HG03571 (cell line): ENCODE measurements at regions not wholly inside any gene's neighbourhood (a gene's known extent, or its start where the extent isn't known, plus 50 kb on each side); places are given as distances from the start of the nearest gene placed in this dataset.
A peak's percentile ranks its signal among the peaks of the same experiment; 100 is the strongest.

Experiments used
- ATAC-seq: cut with Tn5 transposase; IDR thresholded peaks from one replicate; pipeline ENCODE4 v1.9.1; 2021; ENCODE audit not compliant: unreplicated experiment

DNA sequence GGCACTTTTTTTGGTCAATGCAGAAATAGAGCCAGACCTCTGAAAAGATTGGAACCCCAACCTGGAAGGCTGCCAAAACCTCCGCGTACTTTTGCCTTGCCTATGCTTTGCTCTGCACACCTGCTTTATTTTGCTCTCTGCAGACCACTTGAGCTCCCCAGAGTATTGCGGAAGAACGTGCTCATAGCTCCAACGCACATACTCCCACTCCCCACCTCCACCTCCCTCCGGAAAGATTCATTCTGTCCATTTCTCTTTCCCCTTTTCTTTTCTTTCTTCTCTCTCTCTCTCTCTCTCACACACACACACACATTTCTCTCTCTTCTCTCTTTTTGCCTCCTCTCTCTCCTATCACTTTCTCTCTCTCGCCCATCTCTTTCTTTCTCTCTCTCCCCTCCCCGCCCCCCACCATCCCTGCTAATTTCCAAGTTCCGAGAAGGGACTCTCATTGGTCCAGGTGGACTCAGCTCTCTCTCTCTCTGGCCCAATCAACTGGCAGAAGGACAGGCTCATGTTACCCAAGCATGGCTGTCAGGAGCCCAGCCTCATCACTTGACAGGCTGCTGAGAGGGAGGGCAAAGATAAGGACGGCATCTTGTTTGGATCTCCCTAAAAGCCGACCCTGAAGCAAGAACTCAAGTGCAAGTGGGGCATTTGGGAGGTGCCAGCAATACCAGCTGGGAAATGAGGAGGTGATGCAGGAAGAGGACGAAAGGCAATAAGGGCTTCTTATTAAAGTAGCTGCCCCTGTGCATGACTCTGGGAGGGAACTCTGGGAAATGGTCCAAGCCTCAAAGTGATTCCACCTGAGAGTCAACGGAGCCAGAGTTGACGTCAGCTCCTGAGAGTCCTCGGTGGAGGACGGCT, 246.1 kb downstream of the LY86 start:
- no peak for ATAC-seq

DNA sequence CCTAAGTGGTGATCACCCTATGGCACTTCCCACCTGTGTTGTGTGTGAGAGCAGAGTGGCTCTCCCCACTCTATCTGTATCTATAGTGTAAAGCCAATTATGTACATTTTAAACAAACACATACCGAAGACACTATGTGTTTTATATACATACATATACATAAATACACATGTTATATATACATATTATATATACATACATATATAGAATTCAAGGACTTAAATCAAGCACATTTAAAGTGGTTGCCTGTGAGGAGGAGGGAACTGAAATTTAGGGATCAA, 246.6 kb downstream of the LY86 start:
- ATAC-seq = no peak

DNA sequence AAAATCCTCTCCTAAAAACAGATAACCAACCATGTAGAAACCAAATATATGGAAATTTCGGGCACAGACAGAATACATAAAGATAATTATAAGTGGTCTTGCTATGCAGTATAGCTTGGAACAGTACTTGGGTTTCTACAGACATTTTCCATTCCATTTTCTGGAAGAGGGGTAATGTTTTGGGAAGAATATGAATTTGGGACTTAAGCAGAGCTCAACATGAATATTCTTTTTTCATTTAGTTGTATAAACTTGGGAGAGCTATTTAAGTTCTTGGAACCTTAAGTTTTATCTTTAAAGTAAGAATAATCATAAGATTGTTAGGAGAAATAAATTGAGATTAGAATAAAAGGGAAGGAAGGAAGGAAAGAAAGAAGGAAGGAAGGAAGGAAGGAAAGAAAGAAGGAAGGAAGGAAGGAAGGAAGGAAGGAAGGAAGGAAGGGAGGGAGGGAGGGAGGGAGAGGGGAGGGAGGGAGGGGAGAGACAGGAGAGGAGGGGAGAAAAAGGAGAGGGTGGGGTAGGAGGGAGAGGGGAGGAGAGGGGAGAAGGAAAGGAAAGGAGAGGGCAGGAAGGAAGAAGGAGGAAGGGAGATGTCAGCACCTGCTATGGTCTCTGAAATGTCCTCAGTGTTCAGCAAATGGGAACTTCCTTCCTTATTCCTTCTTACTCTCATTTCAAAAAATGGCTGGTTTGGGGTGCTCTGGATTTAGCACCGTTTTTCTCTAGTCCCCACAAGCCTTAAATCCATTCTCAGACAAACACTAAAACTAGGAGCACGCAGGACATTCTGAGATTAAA, 248.3 kb downstream of the LY86 start:
- ATAC-seq = no peak

DNA sequence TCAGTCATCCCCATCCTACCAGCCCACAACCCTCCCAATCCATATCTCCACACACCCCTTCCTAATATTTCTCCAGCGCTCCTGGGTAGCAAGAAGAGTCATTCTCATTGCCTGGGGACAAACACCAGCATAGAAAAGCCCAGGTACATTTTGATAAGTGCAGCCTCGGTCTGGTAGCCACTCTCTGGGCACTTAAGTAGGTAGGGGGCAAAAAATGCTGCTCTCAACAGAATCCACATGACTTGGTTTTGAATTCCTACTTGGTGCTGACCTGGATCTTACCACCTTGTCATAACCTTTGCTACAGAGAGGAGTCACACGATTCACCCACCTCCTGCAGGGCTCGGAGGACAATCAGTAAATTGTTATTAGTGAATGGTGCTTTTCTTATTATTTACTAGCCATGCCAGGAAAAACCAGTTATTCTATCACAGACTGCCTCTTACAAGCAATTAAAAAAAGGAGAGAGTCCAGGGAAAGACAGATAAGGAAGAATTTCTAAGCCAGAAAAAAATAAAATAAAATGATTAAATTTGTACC, 249.1 kb downstream of the LY86 start:
- ATAC-seq = no peak

DNA sequence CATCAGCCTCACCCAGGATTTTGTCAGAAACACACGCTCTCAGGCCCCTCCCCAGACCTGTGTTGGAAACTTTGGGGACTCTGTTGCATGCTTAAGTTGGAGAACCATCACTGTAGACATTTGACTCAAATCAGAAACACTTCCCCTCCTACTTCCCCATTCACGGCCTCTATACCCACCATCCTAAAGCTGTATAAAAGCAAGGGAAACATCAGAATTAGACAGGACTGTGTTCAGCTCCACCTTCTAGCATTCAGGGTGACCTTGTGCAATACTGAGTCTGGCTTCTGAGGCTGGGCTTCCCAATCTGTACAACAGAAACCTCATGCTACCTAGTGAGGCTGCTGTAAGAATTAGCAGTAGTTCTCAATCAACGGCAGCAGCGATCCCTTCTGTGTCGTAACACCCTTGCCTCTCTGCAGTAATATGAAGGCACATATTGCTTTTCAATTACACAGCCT, 252.3 kb downstream of the LY86 start:
- ATAC-seq = peak; percentile 61

DNA sequence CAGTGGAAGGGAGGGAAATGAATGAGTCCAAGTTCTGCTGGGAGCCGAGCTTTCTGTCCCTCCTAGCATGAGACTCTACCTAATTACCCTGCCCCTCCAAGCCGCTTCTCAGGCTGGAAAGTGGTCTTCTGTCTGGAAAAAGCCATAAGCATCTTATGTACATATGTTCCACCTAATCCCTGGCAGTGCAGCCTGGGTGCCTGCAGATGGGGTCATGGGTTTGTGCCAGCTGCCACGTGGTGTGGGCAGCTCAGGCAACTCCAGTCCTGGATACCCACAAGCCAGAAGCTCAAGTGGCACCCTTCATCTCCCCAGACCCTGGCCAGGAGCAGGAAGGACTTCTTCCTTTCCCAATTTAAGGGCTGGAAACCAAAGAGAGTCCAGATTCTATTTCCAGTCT, 253.1 kb downstream of the LY86 start:
- ATAC-seq = no peak

DNA sequence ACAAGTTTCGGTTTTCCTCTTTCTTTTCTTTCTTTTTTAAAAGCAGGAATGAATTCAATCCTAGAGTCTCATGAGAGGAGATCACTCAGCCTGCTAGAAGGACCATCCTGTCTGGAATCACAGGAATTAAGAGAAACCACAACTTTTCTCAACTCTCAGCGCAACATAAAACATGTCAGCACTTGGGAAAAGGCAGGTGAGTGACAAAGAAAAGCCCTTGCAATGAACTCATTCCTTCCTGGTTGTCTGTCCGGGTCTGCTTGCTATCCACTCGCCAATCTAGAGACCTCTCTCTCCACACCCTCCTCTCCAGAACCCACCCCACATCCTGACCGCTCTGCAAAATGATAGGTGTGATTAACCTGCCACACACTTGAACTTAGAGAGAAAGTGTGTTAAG, 253.8 kb downstream of the LY86 start:
- no peak for ATAC-seq

DNA sequence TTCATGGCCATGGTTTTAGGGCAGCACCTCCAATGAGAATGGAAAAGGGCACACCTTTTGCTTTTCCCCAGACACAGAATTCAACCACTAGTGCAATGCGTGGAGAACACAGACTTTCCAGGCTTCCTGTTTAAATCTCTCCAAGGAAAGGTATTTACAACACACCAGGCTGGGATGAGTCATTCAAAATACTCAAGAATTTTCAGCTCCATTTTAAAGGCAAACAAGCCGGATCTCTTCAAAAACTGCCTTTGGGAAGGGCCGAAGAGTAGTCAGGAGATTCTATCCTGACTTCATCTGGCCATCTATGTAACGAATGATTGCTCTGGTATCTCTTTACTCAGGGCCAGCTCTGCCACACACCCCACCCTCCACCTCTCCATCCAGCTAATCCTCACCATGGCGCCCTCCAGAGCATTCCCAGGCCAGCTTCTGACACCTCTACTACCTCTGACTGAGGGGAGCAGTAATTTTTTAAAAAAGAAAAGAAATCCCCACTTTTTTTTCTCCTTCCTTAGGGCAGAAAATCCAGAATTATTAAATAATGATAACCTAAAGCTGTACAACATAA, 254.6 kb downstream of the LY86 start:
- no peak for ATAC-seq

DNA sequence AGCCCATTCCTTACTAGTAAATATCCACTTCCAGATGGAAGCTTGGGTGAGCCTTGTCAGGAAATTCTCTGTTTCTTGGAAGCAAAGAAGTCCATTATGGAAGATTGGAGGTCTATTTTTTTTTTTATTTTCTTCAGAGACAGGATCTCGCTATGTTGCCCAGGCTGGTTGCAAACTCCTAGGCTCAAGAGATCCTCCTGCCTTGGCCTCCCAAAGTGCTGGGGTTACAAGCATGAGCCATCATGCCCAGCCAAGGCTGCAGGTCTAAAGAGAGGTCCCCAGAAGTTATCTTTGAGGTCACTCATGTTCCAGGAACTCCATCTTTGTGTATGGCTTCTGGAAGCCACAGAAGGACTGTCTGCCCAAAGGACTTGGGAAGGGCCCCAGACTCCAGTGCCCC, 255.3 kb downstream of the LY86 start:
- no peak for ATAC-seq

DNA sequence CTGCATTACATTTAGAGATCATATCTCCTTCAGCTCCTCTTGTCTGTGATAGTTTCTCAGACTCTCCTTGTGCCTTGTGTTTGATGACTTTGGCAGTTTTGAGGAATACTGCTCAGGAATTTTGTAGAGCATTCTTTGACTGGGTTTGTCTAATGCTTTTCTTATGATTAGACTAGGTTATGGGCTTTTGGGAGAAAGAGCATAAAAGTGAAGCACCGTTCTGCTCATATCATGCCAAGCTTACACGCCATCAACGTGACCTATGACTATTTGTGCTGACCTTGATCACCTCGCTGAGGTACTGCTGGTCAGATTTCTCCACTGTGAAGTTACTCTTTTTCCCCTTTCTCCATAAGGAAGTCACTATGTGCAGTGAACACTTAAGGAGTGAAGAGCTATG, 256.0 kb downstream of the LY86 start:
- ATAC-seq = no peak

DNA sequence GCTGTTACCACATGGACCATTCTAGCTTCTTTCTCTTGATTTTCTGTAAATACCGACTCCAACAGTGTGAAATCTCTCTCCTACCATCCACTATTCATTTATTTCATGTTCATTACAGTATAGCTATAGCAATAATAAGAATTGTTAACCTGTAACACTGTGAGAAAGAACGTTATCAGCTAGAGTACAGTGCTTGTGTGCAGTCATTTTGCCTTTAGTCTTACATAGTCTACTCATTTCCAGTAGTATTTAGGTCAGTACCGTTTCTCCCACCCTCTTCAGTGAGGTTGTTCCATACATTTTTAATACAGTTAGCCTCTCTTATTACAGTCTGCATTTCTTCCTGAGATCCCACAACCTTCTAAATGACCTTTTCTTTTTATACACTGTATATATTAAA, 257.1 kb downstream of the LY86 start:
- ATAC-seq = no peak

DNA sequence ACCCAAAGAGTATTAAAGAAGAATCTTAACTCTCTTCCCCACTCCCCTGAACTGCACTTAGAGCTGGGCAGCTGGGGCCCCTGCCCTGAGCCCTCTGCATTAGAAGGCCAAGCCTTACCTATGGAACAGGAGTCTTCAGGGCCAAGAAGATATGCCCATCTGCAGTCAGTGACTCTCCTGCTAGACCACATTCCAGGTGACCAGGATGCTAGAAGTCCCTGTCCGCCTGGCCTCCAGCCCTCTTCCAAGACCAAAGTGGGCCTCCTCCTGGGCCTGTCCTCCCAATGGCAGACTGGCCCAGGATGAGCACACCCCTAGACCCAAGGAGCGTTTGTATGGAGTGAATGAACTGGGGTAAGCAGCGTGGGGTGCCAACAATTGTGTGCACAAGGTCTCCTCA, 259.1 kb downstream of the LY86 start:
- no peak for ATAC-seq

DNA sequence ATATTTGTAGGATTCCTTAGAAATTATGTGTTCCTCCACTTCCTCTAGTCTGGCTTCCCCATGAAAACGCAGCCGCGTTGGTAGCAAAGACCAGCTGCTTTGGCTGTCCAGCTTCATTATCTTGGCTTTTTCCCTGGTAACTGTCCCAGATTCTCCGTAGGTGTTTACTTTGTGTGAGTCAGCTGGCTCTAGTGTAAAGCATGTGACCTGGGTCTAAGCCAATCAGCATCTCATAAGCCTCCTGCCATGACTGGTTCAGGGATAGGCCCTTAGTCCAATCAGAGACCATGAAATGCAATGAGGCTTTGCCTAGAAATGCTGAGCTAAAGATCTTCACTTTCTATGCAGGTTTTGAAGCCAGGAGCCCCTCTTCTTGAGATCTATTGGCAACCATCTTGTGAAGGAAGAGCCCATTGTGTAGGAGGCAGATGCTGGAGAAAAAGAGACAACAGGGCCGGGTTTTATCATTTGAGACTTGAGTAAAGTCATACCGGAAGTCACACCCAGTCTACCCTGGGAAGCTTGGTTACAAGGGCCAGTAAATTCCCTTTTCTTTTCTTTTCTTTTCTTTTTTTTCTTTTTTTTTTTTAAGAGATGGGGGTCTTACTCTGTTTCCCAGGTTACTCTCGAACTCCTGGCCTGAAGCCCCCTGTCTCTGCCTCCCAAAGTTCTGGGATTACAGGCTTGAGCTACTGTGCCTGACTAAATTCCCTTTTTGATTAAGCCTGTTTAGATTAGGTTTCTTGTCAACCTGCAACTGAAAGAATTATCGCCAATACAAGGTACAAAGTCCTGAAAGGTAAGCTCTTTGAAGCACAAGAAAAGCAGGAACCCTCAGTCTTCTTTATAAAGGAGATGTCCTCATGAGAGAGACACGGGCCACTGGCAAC, 256.5 kb upstream of the RREB1 start:
- ATAC-seq = no peak

DNA sequence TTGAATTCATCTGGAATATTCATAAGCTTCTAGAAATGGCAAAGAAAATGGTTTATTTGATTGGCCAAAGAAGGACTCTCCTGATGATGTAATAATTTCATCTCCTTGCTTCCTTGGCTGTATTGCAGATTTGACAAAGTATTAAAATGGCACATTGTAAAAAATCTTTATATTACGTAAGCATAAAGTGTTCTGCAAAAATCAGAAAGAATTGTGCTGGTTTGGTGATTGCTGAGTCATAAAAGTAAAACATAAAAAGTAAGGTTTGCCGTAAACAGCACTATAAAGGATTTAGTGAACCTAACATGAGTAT, 255.9 kb upstream of the RREB1 start:
- no peak for ATAC-seq

DNA sequence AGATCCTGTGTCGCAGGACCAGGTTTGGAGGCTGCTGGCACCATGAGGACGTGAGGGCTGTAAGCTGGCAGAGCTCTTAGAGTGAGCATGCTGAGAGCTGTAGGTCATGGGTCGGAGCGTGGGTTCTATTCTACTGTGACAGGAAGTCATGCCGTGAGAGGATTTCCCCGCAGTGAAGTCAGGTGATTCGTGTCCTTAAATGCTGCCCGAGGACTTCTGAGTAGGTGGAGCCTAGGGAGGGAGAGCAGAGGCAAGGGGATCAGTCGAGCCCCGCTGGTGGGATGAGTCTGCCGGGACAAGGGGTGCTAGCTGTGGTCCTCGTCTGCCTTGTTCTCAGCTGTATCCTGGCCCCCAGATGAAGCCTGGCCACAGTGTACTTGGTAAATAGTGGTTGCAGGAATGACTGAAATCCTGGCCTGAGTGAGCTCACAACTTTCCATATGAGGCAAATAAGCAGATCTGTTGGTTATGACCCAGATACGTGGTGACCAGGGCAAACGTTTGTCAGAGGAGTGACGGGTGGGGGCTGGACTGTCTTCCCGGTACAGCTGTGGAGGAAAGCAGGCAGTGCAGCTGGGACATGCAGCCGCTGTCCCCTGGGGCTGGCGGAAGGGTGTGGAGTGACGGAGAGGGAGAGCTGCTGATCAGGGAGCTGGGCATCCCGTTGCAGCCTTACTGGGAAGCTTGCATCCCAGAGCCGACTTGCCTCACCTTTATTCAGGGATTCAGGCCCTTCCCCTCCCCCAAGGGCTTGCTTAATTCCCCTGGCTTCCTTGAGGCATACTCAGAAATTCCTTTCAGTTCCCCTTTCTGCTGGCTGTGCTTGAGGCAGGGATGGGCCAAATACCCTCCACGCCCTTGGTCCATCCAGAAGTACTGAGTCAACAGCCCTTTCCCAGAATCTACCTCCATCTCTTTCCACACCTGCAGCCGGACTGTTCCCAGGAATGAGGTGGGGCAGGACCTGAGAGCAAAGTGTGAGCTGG, 250.9 kb upstream of the RREB1 start:
- ATAC-seq = peak; percentile 74

DNA sequence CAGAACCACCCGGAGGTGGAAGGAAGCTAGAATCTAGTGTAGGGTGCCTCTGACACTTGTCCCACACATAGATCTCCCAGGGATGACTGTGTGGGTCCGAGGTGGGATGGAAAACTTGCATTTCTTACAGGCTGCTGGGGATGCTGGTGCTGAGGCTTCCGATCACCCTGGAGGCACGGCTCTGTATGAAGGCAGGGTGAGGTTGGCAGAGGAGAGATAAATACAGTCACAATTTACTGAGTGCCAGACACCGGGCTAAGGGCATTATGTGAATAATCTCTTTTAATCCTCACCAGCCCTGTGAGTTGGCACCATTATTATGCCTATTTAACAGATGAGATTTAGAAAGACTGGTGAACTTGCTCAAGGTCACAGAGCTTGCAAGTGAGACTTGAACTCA, 250.2 kb upstream of the RREB1 start:
- no peak for ATAC-seq

DNA sequence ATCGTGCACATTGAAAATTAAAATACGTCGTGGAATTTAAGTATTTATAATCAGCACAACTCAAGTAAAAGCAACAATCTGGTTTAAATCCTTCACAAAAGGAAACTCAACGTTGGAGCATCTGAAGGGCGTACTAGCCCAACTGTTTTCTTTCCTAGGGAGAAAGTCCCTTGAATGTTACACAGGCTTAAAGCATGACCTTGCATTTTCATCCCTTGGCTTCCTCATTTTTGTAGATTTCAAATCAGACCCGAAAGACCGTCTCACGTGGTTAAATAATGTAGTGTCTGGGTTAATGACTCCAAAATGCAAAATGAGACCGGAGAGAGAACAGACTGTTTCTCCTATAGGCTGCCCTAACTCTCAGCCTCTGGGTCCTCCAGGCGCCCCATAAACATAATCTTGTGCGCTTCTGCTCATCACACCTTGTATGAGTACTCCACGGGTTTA, 249.2 kb upstream of the RREB1 start:
- ATAC-seq = no peak

DNA sequence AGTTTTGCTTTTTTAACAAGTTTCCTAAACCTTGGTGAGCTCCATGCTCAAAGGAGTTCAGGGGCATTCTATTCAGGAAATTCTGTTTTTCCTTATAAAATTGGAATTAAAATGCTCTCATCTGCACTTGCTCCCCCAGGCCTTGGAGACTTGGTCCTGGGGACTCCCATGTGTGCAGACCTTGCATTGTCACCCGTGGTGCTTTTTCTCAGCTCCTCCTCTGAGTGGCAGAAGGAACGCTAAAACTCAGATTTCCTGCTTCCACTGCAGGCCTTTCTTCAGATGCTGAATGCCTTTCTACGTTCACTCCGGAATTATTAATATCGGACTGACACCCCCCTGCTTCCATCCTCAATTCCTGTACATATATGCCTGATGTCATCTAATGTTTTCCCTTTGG, 248.7 kb upstream of the RREB1 start:
- no peak for ATAC-seq

DNA sequence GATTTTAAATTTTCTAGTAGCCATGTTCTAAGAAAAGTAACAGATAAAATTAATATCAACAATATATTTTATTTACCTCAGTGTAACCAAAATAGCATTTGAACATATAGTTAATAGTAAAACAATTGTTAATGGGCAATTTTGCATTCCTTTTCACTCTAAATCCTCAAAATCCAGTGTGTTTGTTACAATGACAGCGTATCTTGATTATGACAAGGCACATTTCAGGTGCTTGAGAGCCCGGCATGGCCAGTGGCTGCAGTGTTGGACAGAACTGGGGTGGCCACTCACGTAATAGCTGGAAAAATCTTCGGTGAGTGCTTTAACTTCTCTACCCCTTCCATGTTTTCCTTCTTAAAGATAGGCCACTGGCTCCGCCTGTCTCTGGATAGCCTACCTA, 248.0 kb upstream of the RREB1 start:
- no peak for ATAC-seq

DNA sequence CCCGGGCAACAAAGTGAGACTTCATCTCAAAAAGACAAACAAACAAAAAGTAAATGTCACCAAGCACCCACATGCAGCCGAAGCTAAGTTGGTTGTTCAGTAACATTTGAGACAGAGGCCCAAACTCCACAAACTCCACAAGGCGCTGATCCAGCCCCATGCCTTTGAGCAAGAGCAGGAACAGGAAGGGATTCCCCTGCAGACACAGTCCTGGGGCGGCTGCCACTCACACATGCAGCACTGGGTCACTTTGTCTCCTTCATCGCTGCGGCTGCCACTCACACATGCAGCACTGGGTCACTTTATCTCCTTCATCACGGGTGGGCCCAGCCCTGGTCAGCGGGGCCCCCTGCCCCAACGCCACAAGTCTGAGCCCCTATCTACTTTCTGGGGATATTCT, 246.9 kb upstream of the RREB1 start:
- ATAC-seq = no peak
